Lower lobe of right lung (tissue), 2 donors: ENCODE measurements at regions not wholly inside any gene's neighbourhood (a gene's known extent, or its start where the extent isn't known, plus 50 kb on each side); places are given as distances from the start of the nearest gene placed in this dataset.

ENCODE experiments used
- ATAC-seq, 2 donors: fragments of 200-7000 bp; cut with Tn5 transposase; one replicate each; pipeline ENCODE4 v1.9.1; 2020 to 2022; ENCODE audit warnings: mild to moderate bottlenecking in 2 of 2, moderate library complexity in 2 of 2
- DNase-seq: peaks from one replicate; pipeline ENCODE4 v3.0.0-alpha.2; 2020
- H3K27ac ChIP-seq: fragments of 200-600 bp; one replicate; pipeline ENCODE4 v1.8.0; 2022
- H3K27me3 ChIP-seq: fragments of 200-600 bp; one replicate; pipeline ENCODE4 v1.8.0; 2022; ENCODE audit warnings: low read depth
- H3K36me3 ChIP-seq: fragments of 200-600 bp; one replicate; pipeline ENCODE4 v1.8.0; 2022; ENCODE audit warnings: mild to moderate bottlenecking
- H3K4me1 ChIP-seq: fragments of 200-600 bp; one replicate; pipeline ENCODE4 v1.8.0; 2022
- H3K4me3 ChIP-seq: fragments of 200-600 bp; one replicate; pipeline ENCODE4 v1.8.0; 2022; ENCODE audit warnings: mild to moderate bottlenecking
- H3K9me3 ChIP-seq: fragments of 200-600 bp; one replicate; pipeline ENCODE4 v1.8.0; 2022
- intact Hi-C: fragments of 100-400 bp; cut with DNase I; formaldehyde crosslinking; loops from one replicate; pipeline ENCODE4 v1.11.0; 2022
- TF ChIP-seq, protein P1 (sequence below): fragments of 200-600 bp; IDR thresholded peaks from one replicate; pipeline ENCODE4 v1.8.0; 2022; ENCODE audit warnings: antibody characterized with exemption, mild to moderate bottlenecking
- donor health status: DM: no; HTN: yes; CAD: no; lungs with severe emphysema.

GRCh38 chr2:238791354-238791753, 56.5 kb upstream of the TWIST2 start:
- intact Hi-C loops = no loop called here
- Histone ChIP-seq H3K9me3 (no peaks in the 10 kb centered on the region), H3K36me3 (no peaks in the 10 kb centered on the region), H3K27ac (no peak overlapping the region), H3K4me1 (no peaks in the 10 kb centered on the region), H3K4me3 (no peak overlapping the region), H3K27me3 (no peaks in the 10 kb centered on the region)
- DNase-seq = no peak
- ATAC-seq = no peak
- TF ChIP-seq, protein P1, sequence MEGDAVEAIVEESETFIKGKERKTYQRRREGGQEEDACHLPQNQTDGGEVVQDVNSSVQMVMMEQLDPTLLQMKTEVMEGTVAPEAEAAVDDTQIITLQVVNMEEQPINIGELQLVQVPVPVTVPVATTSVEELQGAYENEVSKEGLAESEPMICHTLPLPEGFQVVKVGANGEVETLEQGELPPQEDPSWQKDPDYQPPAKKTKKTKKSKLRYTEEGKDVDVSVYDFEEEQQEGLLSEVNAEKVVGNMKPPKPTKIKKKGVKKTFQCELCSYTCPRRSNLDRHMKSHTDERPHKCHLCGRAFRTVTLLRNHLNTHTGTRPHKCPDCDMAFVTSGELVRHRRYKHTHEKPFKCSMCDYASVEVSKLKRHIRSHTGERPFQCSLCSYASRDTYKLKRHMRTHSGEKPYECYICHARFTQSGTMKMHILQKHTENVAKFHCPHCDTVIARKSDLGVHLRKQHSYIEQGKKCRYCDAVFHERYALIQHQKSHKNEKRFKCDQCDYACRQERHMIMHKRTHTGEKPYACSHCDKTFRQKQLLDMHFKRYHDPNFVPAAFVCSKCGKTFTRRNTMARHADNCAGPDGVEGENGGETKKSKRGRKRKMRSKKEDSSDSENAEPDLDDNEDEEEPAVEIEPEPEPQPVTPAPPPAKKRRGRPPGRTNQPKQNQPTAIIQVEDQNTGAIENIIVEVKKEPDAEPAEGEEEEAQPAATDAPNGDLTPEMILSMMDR = no peak

- Histone ChIP-seq H3K4me3 (no peak overlapping the region), H3K27ac (no peak overlapping the region), H3K4me1 (no peaks in the 10 kb centered on the region), H3K36me3 (no peaks in the 10 kb centered on the region), H3K27me3 (peaks cover 11% of the 10 kb centered on the region), H3K9me3 (no peaks in the 10 kb centered on the region)
- no peak for DNase-seq
- intact Hi-C loops = no loop called here
- TF ChIP-seq, protein P1 = no peak
- ATAC-seq = no peak
These were observed 54.6 kb upstream of the TWIST2 start for GRCh38 chr2:238793306-238793705.

GRCh38 chr2:238793801-238794449, 54.0 kb upstream of the TWIST2 start:
- Histone ChIP-seq H3K4me1 (no peaks in the 10 kb centered on the region), H3K27me3 (peaks cover 11% of the 10 kb centered on the region), H3K9me3 (no peaks in the 10 kb centered on the region), H3K36me3 (no peaks in the 10 kb centered on the region), H3K27ac (no peak overlapping the region), H3K4me3 (no peak overlapping the region)
- no peak for DNase-seq
- TF ChIP-seq, protein P1 = no peak
- ATAC-seq = no peak
- intact Hi-C loops = no loop called here

DNA sequence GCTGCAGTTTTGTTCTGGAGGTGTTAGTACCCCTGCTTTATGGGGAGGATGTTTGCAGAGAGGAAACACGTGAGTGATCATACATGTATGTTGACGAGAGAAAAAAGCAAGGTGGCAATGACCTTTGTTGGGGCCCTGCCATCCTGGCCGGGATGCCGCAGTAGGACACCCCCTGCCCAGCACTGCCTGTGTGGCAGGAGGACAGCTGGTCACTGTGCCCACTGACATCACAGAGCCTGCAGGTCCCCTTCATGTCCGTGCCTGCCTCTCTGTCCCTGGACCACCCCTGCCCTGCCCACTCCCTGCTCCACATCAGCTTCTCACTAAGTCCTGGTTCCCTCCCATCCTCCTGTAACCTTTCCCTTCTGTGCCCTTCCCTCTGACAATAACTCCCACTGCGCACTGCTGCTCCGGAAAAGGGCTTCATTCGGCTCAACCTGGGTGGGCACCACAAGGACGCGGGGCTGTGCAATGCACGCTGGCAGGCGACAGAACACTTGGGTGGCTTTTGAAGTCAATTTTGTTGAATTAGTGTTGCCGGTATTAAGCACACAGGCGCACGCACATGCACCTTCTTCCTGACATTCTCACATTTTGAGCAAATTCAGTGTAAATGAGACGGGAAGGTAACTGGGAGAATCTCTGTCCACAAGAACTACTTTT, 51.5 kb upstream of the TWIST2 start:
- TF ChIP-seq, protein P1 = no peak
- no peaks in the 10 kb centered on the region for H3K36me3 ChIP-seq
- peaks cover 11% of the 10 kb centered on the region for H3K27me3 ChIP-seq
- no peak overlapping the region for H3K4me3 ChIP-seq
- no peaks in the 10 kb centered on the region for H3K9me3 ChIP-seq
- no peak overlapping the region for H3K27ac ChIP-seq
- no peak for ATAC-seq
- no peaks in the 10 kb centered on the region for H3K4me1 ChIP-seq
- intact Hi-C loops = no loop called here
- no peak for DNase-seq

DNA sequence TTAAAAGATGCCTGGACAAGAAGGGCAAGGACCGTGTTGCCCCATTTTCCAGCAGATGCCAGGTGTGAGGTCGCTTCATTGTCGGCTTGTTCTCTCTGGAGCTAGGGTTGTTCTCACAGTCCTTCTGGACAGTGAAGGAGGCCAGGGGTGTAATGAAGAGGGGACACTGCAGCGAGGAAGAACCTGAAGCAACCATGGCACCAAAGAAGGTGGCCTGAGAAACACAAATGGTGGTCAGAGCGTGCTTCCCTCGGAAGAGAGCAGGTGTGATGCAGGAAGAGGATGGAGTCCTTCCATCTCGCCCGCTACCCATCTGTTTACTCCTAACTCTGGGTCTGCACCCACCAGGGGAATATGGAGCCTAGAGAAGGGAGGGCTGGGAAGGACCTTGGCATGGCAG, 50.3 kb upstream of the TWIST2 start:
- no peak for ATAC-seq
- Histone ChIP-seq H3K4me1 (no peaks in the 10 kb centered on the region), H3K27me3 (peaks cover 11% of the 10 kb centered on the region), H3K9me3 (no peaks in the 10 kb centered on the region), H3K27ac (no peak overlapping the region), H3K36me3 (no peaks in the 10 kb centered on the region), H3K4me3 (no peak overlapping the region)
- no peak for DNase-seq
- intact Hi-C loops = no loop called here
- TF ChIP-seq, protein P1 = no peak
